22Rv1 (cell line): ENCODE measurements at regions not wholly inside any gene's neighbourhood (a gene's known extent, or its start where the extent isn't known, plus 50 kb on each side); places are given as distances from the start of the nearest gene placed in this dataset.

Source experiments
- H3K27ac ChIP-seq: fragments of 450-650 bp; 2 replicates; pipeline ENCODE4 v1.5.1; 2017
- CTCF ChIP-seq: fragments of 450-650 bp; IDR thresholded peaks from 2 replicates; pipeline ENCODE4 v1.5.1; 2017; ENCODE audit warnings: mild to moderate bottlenecking
- ZFX ChIP-seq: fragments of 450-650 bp; IDR thresholded peaks from 2 replicates; pipeline ENCODE4 v1.6.1; 2017; ENCODE audit warnings: antibody characterized with exemption, borderline replicate concordance

- no peak overlapping the region for H3K27ac ChIP-seq
- no peak for TF ChIP-seq ZFX
- TF ChIP-seq CTCF = no peak
Measured at GRCh38 chr21:18954441-18954844, 550.9 kb upstream of the TMPRSS15 start.

GRCh38 chr21:18959817-18960216 is 556.2 kb upstream of the TMPRSS15 start:
- no peak overlapping the region for H3K27ac ChIP-seq
- TF ChIP-seq ZFX = no peak
- no peak for TF ChIP-seq CTCF

GRCh38 chr21:18960306-18960705 is 556.7 kb upstream of the TMPRSS15 start:
- TF ChIP-seq ZFX (no peak), CTCF (no peak)
- no peak overlapping the region for H3K27ac ChIP-seq

- no peak for TF ChIP-seq ZFX
- no peak for TF ChIP-seq CTCF
- H3K27ac ChIP-seq = no peak overlapping the region
Measured at GRCh38 chr21:18970416-18970815, 566.8 kb upstream of the TMPRSS15 start.

GRCh38 chr21:18970941-18971340 is 567.4 kb upstream of the TMPRSS15 start:
- H3K27ac ChIP-seq = no peak overlapping the region

GRCh38 chr21:18985584-18985983 is 582.0 kb upstream of the TMPRSS15 start:
- H3K27ac ChIP-seq = no peak overlapping the region
- TF ChIP-seq ZFX = no peak

More at GRCh38 chr21:18970941-18971340, 567.4 kb upstream of the TMPRSS15 start:
- no peak for TF ChIP-seq ZFX
- TF ChIP-seq CTCF = no peak

- no peak for TF ChIP-seq CTCF
- no peak overlapping the region for H3K27ac ChIP-seq
Measured at GRCh38 chr21:18986197-18986596, 582.6 kb upstream of the TMPRSS15 start.

- no peak overlapping the region for H3K27ac ChIP-seq
- TF ChIP-seq CTCF = no peak
- TF ChIP-seq ZFX = no peak
Measured at GRCh38 chr21:18987520-18988026, 584.0 kb upstream of the TMPRSS15 start.
